ENCODE measurements at regions not wholly inside any gene's neighbourhood (a gene's known extent, or its start where the extent isn't known, plus 50 kb on each side); places are given as distances from the start of the nearest gene placed in this dataset.
"Not testable (repeated sequence)": the region's sequence is repeated elsewhere in the genome, so short reads cannot be mapped to it uniquely, and the experiment has no call there.

GRCh38 chr15:101876031-101876430, 64.0 kb downstream of the OR4F15 start:
- DNase-seq, result not testable (repeated sequence)

GRCh38 chr15:101877649-101878048, 65.6 kb downstream of the OR4F15 start:
- DNase-seq, result not testable (repeated sequence)

GRCh38 chr15:101912349-101913287, 100.6 kb downstream of the OR4F15 start:
- DNase-seq, result not testable (repeated sequence)

- DNase-seq, result not testable (repeated sequence)
Observed at GRCh38 chr15:101924554-101924953, 112.6 kb downstream of the OR4F15 start.

GRCh38 chr15:101934506-101934905, 122.5 kb downstream of the OR4F15 start:
- DNase-seq, result not testable (repeated sequence)

- DNase-seq, result not testable (repeated sequence)
Observed at GRCh38 chr15:101937362-101937761, 125.4 kb downstream of the OR4F15 start.

- not testable (repeated sequence) for DNase-seq
Observed at GRCh38 chr15:101938555-101938954, 126.6 kb downstream of the OR4F15 start.

GRCh38 chr15:101945896-101946295, 133.9 kb downstream of the OR4F15 start:
- DNase-seq, result not testable (repeated sequence)

GRCh38 chr15:101948491-101949010, 136.5 kb downstream of the OR4F15 start:
- DNase-seq, result not testable (repeated sequence)

GRCh38 chr15:101949380-101950065, 137.5 kb downstream of the OR4F15 start:
- not testable (repeated sequence) for DNase-seq

- DNase-seq, result not testable (repeated sequence)
Observed at GRCh38 chr15:101953993-101954392, 142.0 kb downstream of the OR4F15 start.

- DNase-seq, result not testable (repeated sequence)
Observed at GRCh38 chr15:101955840-101956239, 143.8 kb downstream of the OR4F15 start.

GRCh38 chr15:101958656-101959055, 146.7 kb downstream of the OR4F15 start:
- not testable (repeated sequence) for DNase-seq

GRCh38 chr15:101961263-101961662, 149.3 kb downstream of the OR4F15 start:
- peak; percentile 42 for DNase-seq

- not testable (repeated sequence) for DNase-seq
Observed at GRCh38 chr15:101961765-101962164, 149.8 kb downstream of the OR4F15 start.

GRCh38 chr15:101963687-101964086, 151.7 kb downstream of the OR4F15 start:
- DNase-seq, result not testable (repeated sequence)

- DNase-seq, result not testable (repeated sequence)
Observed at GRCh38 chr15:101965353-101965752, 153.4 kb downstream of the OR4F15 start.

- DNase-seq, result peak; percentile 32
Observed at GRCh38 chr15:101965860-101966259, 153.9 kb downstream of the OR4F15 start.

- DNase-seq, result not testable (repeated sequence)
Observed at GRCh38 chr15:101967364-101967763, 155.4 kb downstream of the OR4F15 start.

GRCh38 chr15:101970605-101971004, 158.6 kb downstream of the OR4F15 start:
- not testable (repeated sequence) for DNase-seq

- not testable (repeated sequence) for DNase-seq
Observed at GRCh38 chr15:101977281-101977680, 165.3 kb downstream of the OR4F15 start.

GRCh38 chr15:101980206-101980910, 168.4 kb downstream of the OR4F15 start:
- DNase-seq, result peak; percentile 62
